Fibroblast of pulmonary artery (primary cell): ENCODE measurements at regions not wholly inside any gene's neighbourhood (a gene's known extent, or its start where the extent isn't known, plus 50 kb on each side); places are given as distances from the start of the nearest gene placed in this dataset.

Experiments used
- DNase-seq: peaks from one replicate; pipeline ENCODE4 v3.0.0-alpha.2; 2010; ENCODE audit warnings: low read depth
- H3K4me3 ChIP-seq: replicated peaks from 2 replicates; pipeline ENCODE4 v1.5.1; 2011; ENCODE audit warnings: low read depth, mild to moderate bottlenecking, control low read depth, low read length, moderate library complexity
- CTCF ChIP-seq: IDR thresholded peaks from 2 replicates; pipeline ENCODE4 v1.5.1; 2011; ENCODE audit warnings: mild to moderate bottlenecking, control low read depth, low read length, inconsistent platforms; ENCODE audit errors: missing control alignments

- TF ChIP-seq CTCF, result no peak
- no peak overlapping the region for H3K4me3 ChIP-seq
- no peak for DNase-seq
These were observed 282.6 kb upstream of the PPARGC1A start for GRCh38 chr4:24172406-24172805.

- TF ChIP-seq CTCF, result no peak
- no peak overlapping the region for H3K4me3 ChIP-seq
- no peak for DNase-seq
These were observed 280.1 kb upstream of the PPARGC1A start for GRCh38 chr4:24169956-24170355.

- TF ChIP-seq CTCF, result no peak
- DNase-seq, result no peak
These were observed 278.8 kb upstream of the PPARGC1A start for GRCh38 chr4:24168658-24169057.

GRCh38 chr4:24166501-24166900, 276.7 kb upstream of the PPARGC1A start:
- H3K4me3 ChIP-seq, result no peak overlapping the region
- TF ChIP-seq CTCF, result no peak
- no peak for DNase-seq

More at GRCh38 chr4:24168658-24169057, 278.8 kb upstream of the PPARGC1A start:
- H3K4me3 ChIP-seq, result no peak overlapping the region

- H3K4me3 ChIP-seq, result no peak overlapping the region
- no peak for DNase-seq
- no peak for TF ChIP-seq CTCF
These were observed 274.9 kb upstream of the PPARGC1A start for GRCh38 chr4:24164797-24165196.

- H3K4me3 ChIP-seq, result no peak overlapping the region
- DNase-seq, result no peak
- no peak for TF ChIP-seq CTCF
These were observed 274.3 kb upstream of the PPARGC1A start for GRCh38 chr4:24164054-24164693.

- no peak for DNase-seq
- no peak for TF ChIP-seq CTCF
- H3K4me3 ChIP-seq, result no peak overlapping the region
These were observed 273.5 kb upstream of the PPARGC1A start for GRCh38 chr4:24163314-24163713.
